ENCODE measurements at regions not wholly inside any gene's neighbourhood (a gene's known extent, or its start where the extent isn't known, plus 50 kb on each side); places are given as distances from the start of the nearest gene placed in this dataset.
"Not testable (repeated sequence)": the region's sequence is repeated elsewhere in the genome, so short reads cannot be mapped to it uniquely, and the experiment has no call there.

GRCh38 chr6:111925296-111925695, 52.0 kb upstream of the FYN start:
- no peak for DNase-seq

- no peak for DNase-seq
Measured at GRCh38 chr6:111926731-111927302, 53.6 kb upstream of the FYN start.

- DNase-seq = no peak
Measured at GRCh38 chr6:111927321-111927720, 54.1 kb upstream of the FYN start.

- no peak for DNase-seq
Measured at GRCh38 chr6:111928139-111928538, 54.9 kb upstream of the FYN start.

GRCh38 chr6:111934611-111935010, 61.4 kb upstream of the FYN start:
- DNase-seq = not testable (repeated sequence)

- no peak for DNase-seq
Measured at GRCh38 chr6:111936718-111937117, 63.5 kb upstream of the FYN start.

- no peak for DNase-seq
Measured at GRCh38 chr6:111938710-111939109, 65.5 kb upstream of the FYN start.

- no peak for DNase-seq
Measured at GRCh38 chr6:111939902-111940301, 66.7 kb upstream of the FYN start.

- no peak for DNase-seq
Measured at GRCh38 chr6:111940801-111941200, 67.5 kb upstream of the FYN start.

GRCh38 chr6:111941686-111942330, 68.6 kb upstream of the FYN start:
- no peak for DNase-seq

- DNase-seq = no peak
Measured at GRCh38 chr6:111942561-111942960, 69.3 kb upstream of the FYN start.

- no peak for DNase-seq
Measured at GRCh38 chr6:111943266-111943665, 70.0 kb upstream of the FYN start.

- DNase-seq = no peak
Measured at GRCh38 chr6:111943726-111944125, 70.5 kb upstream of the FYN start.

GRCh38 chr6:111944541-111944940, 71.3 kb upstream of the FYN start:
- no peak for DNase-seq

- no peak for DNase-seq
Measured at GRCh38 chr6:111949546-111949945, 76.3 kb upstream of the FYN start.

- not testable (repeated sequence) for DNase-seq
Measured at GRCh38 chr6:111949984-111950383, 76.7 kb upstream of the FYN start.

- no peak for DNase-seq
Measured at GRCh38 chr6:111950661-111951496, 77.6 kb upstream of the FYN start.

- no peak for DNase-seq
Measured at GRCh38 chr6:111951497-111952085, 78.3 kb upstream of the FYN start.

- no peak for DNase-seq
Measured at GRCh38 chr6:111952274-111952673, 79.0 kb upstream of the FYN start.

- DNase-seq = no peak
Measured at GRCh38 chr6:111952821-111953540, 79.7 kb upstream of the FYN start.

- no peak for DNase-seq
Measured at GRCh38 chr6:111956098-111956497, 82.8 kb upstream of the FYN start.

GRCh38 chr6:111957623-111958315, 84.5 kb upstream of the FYN start:
- no peak for DNase-seq
